OCI-M2 (cell line): ENCODE measurements at regions not wholly inside any gene's neighbourhood (a gene's known extent, or its start where the extent isn't known, plus 50 kb on each side); places are given as distances from the start of the nearest gene placed in this dataset.

ENCODE experiments used
- DNase-seq: peaks from one replicate; lab custom pipeline; 2025; ENCODE audit not compliant: unreplicated experiment; lab: John Stamatoyannopoulos, UW

GRCh38 chr18:24727685-24728084 lies 267.2 kb downstream of the HRH4 start:
- DNase-seq: no peak

GRCh38 chr18:24731158-24731557 lies 270.7 kb downstream of the HRH4 start:
- DNase-seq: no peak

GRCh38 chr18:24731981-24732380 lies 271.5 kb downstream of the HRH4 start:
- DNase-seq: no peak

DNA sequence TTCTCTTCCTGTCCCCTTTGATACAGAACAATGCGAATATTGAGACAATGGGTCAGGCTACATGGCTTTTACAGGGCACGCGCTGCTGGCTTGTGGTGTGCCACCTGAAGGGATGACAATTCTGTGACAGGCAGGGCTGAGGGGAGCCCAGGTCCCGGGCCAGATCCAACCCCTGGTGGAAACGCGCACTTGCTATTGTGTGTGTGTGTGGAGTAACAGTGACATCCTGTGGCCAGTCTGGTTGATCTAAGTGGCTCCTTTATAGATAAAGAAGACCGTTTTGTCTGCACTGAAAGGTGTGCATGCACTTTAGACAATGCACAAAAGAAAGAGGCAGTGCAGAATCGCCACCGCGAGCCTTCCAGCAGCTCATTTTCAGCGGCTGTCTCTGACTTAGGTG lies 273.6 kb downstream of the HRH4 start:
- DNase-seq: no peak

DNA sequence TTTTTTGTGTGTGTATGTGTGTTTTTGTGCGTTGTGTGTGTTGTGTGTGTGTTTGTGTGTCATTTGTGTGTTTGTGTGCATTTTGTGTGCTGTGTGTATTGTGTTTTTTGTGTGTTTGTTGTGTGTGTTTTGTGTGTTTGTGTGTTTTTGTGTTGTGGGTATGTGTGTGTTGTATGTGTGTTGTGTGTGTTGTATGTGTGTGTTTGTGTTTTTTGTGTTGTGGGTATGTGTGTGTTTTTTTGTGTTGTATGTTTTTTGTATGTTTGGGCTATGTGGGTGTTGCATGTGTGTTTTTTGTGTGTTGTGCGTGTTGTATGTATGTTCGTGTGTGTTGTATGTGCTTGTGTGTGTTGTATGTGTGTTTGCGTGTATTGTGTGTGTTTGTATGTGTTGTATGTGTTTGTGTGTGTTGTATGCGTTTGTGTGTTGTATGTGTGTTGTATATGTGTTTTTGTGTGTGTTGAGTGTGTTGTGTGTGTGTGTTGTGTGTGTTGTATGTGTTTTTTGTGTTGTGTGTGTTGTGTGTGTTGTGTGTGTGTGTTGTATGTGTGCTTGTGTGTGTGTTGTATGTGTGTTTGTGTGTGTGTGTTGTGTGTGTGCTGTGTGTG lies 275.3 kb downstream of the HRH4 start:
- no peak for DNase-seq

- no peak for DNase-seq
These were observed 276.4 kb downstream of the HRH4 start for GRCh38 chr18:24736662-24737330.

GRCh38 chr18:24740829-24741228 lies 280.4 kb downstream of the HRH4 start:
- no peak for DNase-seq

DNA sequence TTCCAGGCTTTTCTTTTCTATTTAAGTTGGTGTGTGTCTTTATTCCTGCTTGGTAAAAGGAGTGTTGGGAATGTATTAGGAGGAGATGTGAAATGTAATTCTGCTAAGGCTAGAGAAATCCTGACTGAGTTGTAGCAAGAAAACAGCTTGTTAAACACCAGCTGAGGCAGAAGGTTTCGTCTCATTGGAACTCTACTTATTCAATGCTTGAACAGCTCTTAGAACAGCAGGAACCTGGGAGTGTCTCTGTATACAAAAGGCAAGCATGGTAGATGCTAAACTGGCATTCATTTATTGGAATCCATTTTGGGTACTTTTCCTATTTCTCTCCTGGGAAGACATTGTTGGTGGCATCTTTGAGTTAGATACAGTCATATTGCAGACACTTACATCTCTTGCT lies 280.9 kb downstream of the HRH4 start:
- no peak for DNase-seq

DNA sequence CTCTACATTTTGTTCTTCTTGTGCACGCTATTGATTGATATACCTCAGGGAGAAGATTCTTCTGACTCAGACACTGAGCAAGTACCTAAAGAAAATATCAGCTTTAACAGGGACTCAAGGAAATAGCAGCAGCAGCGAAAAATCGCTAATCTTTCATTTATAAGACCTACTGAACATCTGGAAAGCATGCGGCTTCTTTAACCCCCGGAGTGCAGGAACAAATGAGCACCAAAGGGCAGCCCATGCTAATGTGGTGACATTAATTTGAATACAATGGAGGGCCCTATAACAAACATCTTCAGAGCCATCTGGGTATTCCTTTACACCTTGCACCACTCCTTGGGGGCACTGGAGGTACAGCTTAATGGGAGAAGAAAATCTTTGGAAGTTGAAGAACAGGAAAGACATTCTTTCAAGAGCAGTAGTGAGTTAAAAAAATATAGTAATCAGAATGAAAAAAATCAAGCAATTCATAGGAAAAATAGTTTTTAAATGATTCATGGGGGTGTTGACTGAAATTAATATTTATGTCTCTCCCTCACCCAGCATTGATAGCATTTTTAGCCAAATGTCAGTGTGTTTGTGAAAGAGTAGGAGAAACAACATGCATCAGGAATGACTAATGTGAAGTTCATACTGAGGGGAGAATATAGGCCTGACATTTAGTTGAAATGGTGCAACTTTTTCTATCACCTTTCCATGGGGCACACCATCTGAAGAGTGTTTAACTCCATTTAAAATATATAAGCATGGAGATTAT lies 281.7 kb downstream of the HRH4 start:
- no peak for DNase-seq

- no peak for DNase-seq
These were observed 294.3 kb downstream of the HRH4 start for GRCh38 chr18:24754583-24755253.

- DNase-seq: no peak
These were observed 295.9 kb downstream of the HRH4 start for GRCh38 chr18:24756385-24756784.

- no peak for DNase-seq
These were observed 296.7 kb downstream of the HRH4 start for GRCh38 chr18:24757134-24757533.

GRCh38 chr18:24761765-24762164 lies 301.3 kb downstream of the HRH4 start:
- DNase-seq: no peak

- no peak for DNase-seq
These were observed 302.1 kb downstream of the HRH4 start for GRCh38 chr18:24762511-24762910.

GRCh38 chr18:24763765-24764513 lies 303.5 kb downstream of the HRH4 start:
- no peak for DNase-seq

DNA sequence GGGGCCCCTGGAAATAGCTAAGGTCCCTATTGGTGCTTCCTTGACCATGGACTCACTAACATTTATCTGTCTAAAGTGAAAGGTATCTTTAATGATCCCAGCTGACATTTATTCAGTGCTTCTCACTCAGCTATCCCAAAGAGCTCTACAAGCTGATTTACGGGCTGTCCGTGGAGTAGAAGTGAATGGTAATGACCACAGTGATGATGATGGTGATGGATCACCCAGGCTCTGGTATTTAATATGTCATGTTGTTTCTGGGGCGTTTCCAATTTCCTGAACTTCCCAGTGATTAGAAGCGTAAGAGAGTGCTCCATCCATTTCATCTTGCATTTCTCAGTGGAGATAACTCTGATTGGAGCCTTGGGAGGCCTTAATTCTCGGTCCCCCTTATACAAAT lies 304.3 kb downstream of the HRH4 start:
- DNase-seq: no peak

GRCh38 chr18:24766376-24766775 lies 305.9 kb downstream of the HRH4 start:
- no peak for DNase-seq

- DNase-seq: no peak
These were observed 310.0 kb downstream of the HRH4 start for GRCh38 chr18:24770311-24771024.

- DNase-seq: no peak
These were observed 310.9 kb downstream of the HRH4 start for GRCh38 chr18:24771300-24771699.

DNA sequence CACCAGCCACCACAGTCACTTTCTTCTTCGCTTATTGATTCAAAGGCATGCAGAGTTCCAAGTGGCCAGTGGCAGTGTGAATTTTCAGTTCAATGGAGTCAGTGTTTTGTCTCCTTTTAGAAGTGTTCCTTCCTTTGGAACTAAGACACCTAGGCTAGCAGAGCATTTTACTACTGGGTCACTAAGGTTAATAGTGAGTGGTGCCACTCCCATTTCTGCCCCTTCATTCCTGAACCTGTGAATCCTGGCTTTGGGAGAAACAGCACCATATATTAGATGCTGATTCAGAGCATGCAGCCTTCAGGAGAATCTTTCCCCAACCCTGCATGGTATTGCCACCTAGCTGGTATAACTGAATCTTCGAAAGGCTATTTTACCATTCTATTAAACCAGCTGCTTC lies 312.7 kb downstream of the HRH4 start:
- no peak for DNase-seq
